Mesenchymal stem cell (in vitro differentiated cells and primary cell): ENCODE measurements at regions not wholly inside any gene's neighbourhood (a gene's known extent, or its start where the extent isn't known, plus 50 kb on each side); places are given as distances from the start of the nearest gene placed in this dataset.

Experiments
- DNase-seq: peaks from one replicate; pipeline ENCODE4 v3.0.0-alpha.2; 2013
- H2AFZ ChIP-seq: one replicate; pipeline ENCODE4 v1.6.1; 2013; ENCODE audit warnings: low read depth, mild to moderate bottlenecking, control low read depth, inconsistent platforms, low read length, moderate library complexity
- H2AK5ac ChIP-seq: 2 replicates; pipeline ENCODE4 v1.6.1; 2013; ENCODE audit warnings: low read length, moderate library complexity, mild to moderate bottlenecking, inconsistent platforms; ENCODE audit not compliant: severe bottlenecking
- H2BK120ac ChIP-seq: one replicate; pipeline ENCODE4 v1.6.1; 2013; ENCODE audit warnings: low read depth, mild to moderate bottlenecking, inconsistent platforms, low read length, moderate library complexity
- H2BK12ac ChIP-seq, 2 experiments: one replicate each; pipeline ENCODE4 v1.6.1; 2013; ENCODE audit warnings: inconsistent platforms in 2 of 2, low read length in 2 of 2, mild to moderate bottlenecking in 2 of 2, moderate library complexity in 2 of 2, control low read depth in 1 of 2
- H2BK15ac ChIP-seq: one replicate; pipeline ENCODE4 v1.6.1; 2013; ENCODE audit warnings: mild to moderate bottlenecking, low read depth, inconsistent platforms; ENCODE audit not compliant: poor library complexity, severe bottlenecking
- H2BK5ac ChIP-seq: 2 replicates; pipeline ENCODE4 v1.6.1; 2013; ENCODE audit warnings: low read depth, mild to moderate bottlenecking, low read length, control low read depth, inconsistent platforms; ENCODE audit not compliant: poor library complexity, severe bottlenecking
- H3K14ac ChIP-seq, 2 experiments: one replicate each; pipeline ENCODE4 v1.6.1; 2013; ENCODE audit warnings: inconsistent platforms in 2 of 2, low read length in 2 of 2, control low read depth in 1 of 2, mild to moderate bottlenecking in 1 of 2, moderate library complexity in 1 of 2
- H3K18ac ChIP-seq, 2 experiments: one replicate each; pipeline ENCODE4 v1.6.1; 2013; ENCODE audit warnings: inconsistent platforms in 2 of 2, low read length in 2 of 2, control low read depth in 1 of 2, low read depth in 1 of 2, mild to moderate bottlenecking in 1 of 2
- H3K23ac ChIP-seq, 2 experiments: one replicate each; pipeline ENCODE4 v1.6.1; 2013; ENCODE audit warnings: inconsistent platforms in 2 of 2, low read length in 2 of 2, mild to moderate bottlenecking in 2 of 2, moderate library complexity in 2 of 2, control low read depth in 1 of 2
- H3K27ac ChIP-seq: 2 replicates; pipeline ENCODE4 v1.5.1; 2013; ENCODE audit warnings: mild to moderate bottlenecking, moderate library complexity, low read length, control low read depth, inconsistent platforms; ENCODE audit not compliant: poor library complexity, severe bottlenecking
- H3K27me3 ChIP-seq, 2 experiments: 2 replicates each; pipeline versions ENCODE4 v1.6.1 to v1.7.0; 2013; ENCODE audit warnings: low read length in 2 of 2, mild to moderate bottlenecking in 2 of 2, moderate library complexity in 2 of 2, control low read depth in 1 of 2, inconsistent platforms in 1 of 2; ENCODE audit not compliant: control insufficient read depth in 1 of 2, insufficient read depth in 1 of 2
- H3K36me3 ChIP-seq, 2 experiments: 2 replicates each; pipeline versions ENCODE4 v1.6.1 to v1.7.0; 2013; ENCODE audit warnings: low read length in 2 of 2, control low read depth in 1 of 2, inconsistent platforms in 1 of 2, low read depth in 1 of 2, mild to moderate bottlenecking in 1 of 2; ENCODE audit not compliant: insufficient read depth in 2 of 2, control insufficient read depth in 1 of 2
- H3K4ac ChIP-seq, 2 experiments: one replicate each; pipeline ENCODE4 v1.6.1; 2013; ENCODE audit warnings: inconsistent platforms in 2 of 2, low read length in 2 of 2, mild to moderate bottlenecking in 2 of 2, moderate library complexity in 2 of 2, control low read depth in 1 of 2, low read depth in 1 of 2
- H3K4me1 ChIP-seq: 2 replicates; pipeline ENCODE4 v1.6.1; 2013; ENCODE audit warnings: low read depth, low read length, control low read depth; ENCODE audit not compliant: control insufficient read depth, insufficient read depth
- H3K4me2 ChIP-seq: 2 replicates; pipeline ENCODE4 v1.6.1; 2013; ENCODE audit warnings: low read length, mild to moderate bottlenecking, inconsistent platforms; ENCODE audit not compliant: poor library complexity, severe bottlenecking
- H3K4me3 ChIP-seq, 2 experiments: 2 replicates each; pipeline versions ENCODE4 v1.5.1 to v1.7.0; 2013; ENCODE audit warnings: low read length in 2 of 2, mild to moderate bottlenecking in 2 of 2, control low read depth in 1 of 2, low read depth in 1 of 2; ENCODE audit not compliant: insufficient read depth in 1 of 2
- H3K79me1 ChIP-seq: replicated peaks from 2 replicates; pipeline ENCODE4 v1.6.1; 2013; ENCODE audit warnings: mild to moderate bottlenecking, control low read depth, low read length, inconsistent platforms; ENCODE audit not compliant: poor library complexity, severe bottlenecking
- H3K9ac ChIP-seq: 2 replicates; pipeline ENCODE4 v1.7.0; 2013; ENCODE audit warnings: mild to moderate bottlenecking, low read length, moderate library complexity
- H3K9me3 ChIP-seq: 2 replicates; pipeline ENCODE4 v1.7.0; 2013; ENCODE audit warnings: mild to moderate bottlenecking, low read length; ENCODE audit not compliant: control insufficient read depth
- H4K8ac ChIP-seq: one replicate; pipeline ENCODE4 v1.6.1; 2013; ENCODE audit warnings: inconsistent platforms, mild to moderate bottlenecking, low read length, moderate library complexity
- H4K91ac ChIP-seq: one replicate; pipeline ENCODE4 v1.6.1; 2013; ENCODE audit warnings: mild to moderate bottlenecking, low read length, inconsistent platforms
- WGBS: methylation state at CpG from one replicate; pipeline ENCODE4 v1.1.7; 2013; ENCODE audit warnings: mixed read lengths; 5-methylcytosine and 5-hydroxymethylcytosine counted together

GRCh38 chr16:13426736-13427135 is 493.2 kb upstream of the ERCC4 start:
- Histone ChIP-seq H3K9me3 (peaks cover 5% of the 10 kb centered on the region), H2BK12ac (no peak overlapping the region), H4K91ac (no peak overlapping the region), H3K23ac (no peak overlapping the region), H4K8ac (no peak overlapping the region), H3K27ac (no peak overlapping the region), H2BK120ac (no peak overlapping the region), H2BK5ac (no peak overlapping the region), H3K4me1 (peaks cover 8% of the 10 kb centered on the region), H3K27me3 (no peaks in the 10 kb centered on the region), H3K9ac (no peak overlapping the region), H3K4me3 (no peak overlapping the region), H3K4ac (no peak overlapping the region), H2AFZ (no peak overlapping the region), H3K36me3 (no peaks in the 10 kb centered on the region), H3K18ac (no peak overlapping the region), H3K4me2 (no peak overlapping the region), H3K14ac (no peak overlapping the region), H2AK5ac (no peak overlapping the region), H2BK15ac (no peak overlapping the region), H3K79me1 (no peaks in the 10 kb centered on the region)
- DNase-seq: no peak
- 90% methylated on average over 4 of the region's 4 CpGs for WGBS

DNA sequence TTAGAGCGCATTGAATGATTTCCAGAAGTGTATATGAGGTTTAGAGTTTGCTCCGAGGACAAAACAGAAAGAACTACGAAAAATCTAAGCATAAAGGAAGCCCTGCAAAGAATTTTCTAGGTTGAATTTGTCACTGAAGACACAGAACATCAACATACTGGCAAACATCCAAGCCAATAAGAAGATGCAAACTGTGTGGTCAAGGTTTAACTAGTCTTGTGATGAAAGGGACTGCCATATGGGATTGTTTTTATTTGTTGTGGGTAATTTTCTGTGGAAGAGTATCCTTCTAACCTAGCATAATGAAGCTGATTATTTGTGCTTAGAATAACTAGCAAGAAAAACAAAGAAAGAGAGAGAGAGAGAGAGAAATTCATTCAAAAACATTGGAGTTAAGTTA is 492.0 kb upstream of the ERCC4 start:
- H3K4ac ChIP-seq: no peak overlapping the region

DNA sequence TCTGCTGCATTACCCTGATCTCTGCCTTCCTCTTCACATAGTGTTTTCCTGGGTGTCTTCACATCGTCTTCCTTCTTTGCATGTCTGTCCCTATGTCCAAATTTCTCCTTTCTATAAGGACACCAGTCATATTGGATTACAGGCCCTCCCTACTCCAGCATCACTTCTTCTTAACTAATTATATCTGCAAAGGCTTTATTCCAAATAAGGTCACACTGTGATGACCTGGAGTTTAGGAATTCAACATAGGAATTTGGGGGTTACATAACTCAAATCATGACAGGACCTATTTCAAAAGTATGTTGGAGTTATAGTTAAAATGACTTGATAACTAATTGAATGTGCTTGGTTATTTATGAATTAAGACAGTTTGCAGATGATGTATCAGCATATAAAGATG is 490.5 kb upstream of the ERCC4 start:
- H3K4me2 ChIP-seq: no peak overlapping the region
- H2BK15ac ChIP-seq: no peak overlapping the region
- H3K23ac ChIP-seq: no peak overlapping the region
- peaks cover 3% of the 10 kb centered on the region for H3K9me3 ChIP-seq
- H3K27ac ChIP-seq: peak overlapping the region; percentile 48
- H3K18ac ChIP-seq: no peak overlapping the region
- peaks cover 3% of the 10 kb centered on the region for H3K4me1 ChIP-seq
- H2AK5ac ChIP-seq: no peak overlapping the region
- no peak overlapping the region for H4K8ac ChIP-seq
- H2AFZ ChIP-seq: no peak overlapping the region
- no peak overlapping the region for H3K9ac ChIP-seq
- H3K4me3 ChIP-seq: no peak overlapping the region
- no peak overlapping the region for H2BK120ac ChIP-seq
- DNase-seq: no peak
- no peak overlapping the region for H4K91ac ChIP-seq
- no peak overlapping the region for H3K4ac ChIP-seq
- H3K14ac ChIP-seq: no peak overlapping the region
- peak overlapping the region; percentile 66 for H2BK5ac ChIP-seq
- no peak overlapping the region for H2BK12ac ChIP-seq
- no peaks in the 10 kb centered on the region for H3K27me3 ChIP-seq
- H3K36me3 ChIP-seq: no peaks in the 10 kb centered on the region
- no peaks in the 10 kb centered on the region for H3K79me1 ChIP-seq
- 65% methylated on average over 1 of the region's 1 CpG for WGBS

More for the DNA sequence above, 492.0 kb upstream of the ERCC4 start:
- no peaks in the 10 kb centered on the region for H3K27me3 ChIP-seq
- no peak overlapping the region for H2BK12ac ChIP-seq
- no peak overlapping the region for H3K18ac ChIP-seq
- H2BK15ac ChIP-seq: no peak overlapping the region
- H3K4me1 ChIP-seq: peaks cover 3% of the 10 kb centered on the region
- no peak overlapping the region for H3K4me3 ChIP-seq
- H3K27ac ChIP-seq: no peak overlapping the region
- peaks cover 5% of the 10 kb centered on the region for H3K9me3 ChIP-seq
- H3K23ac ChIP-seq: no peak overlapping the region
- no peak overlapping the region for H2BK5ac ChIP-seq
- 67% methylated on average over 1 of the region's 3 CpGs for WGBS
- no peak overlapping the region for H2AFZ ChIP-seq
- H4K91ac ChIP-seq: no peak overlapping the region
- H3K4me2 ChIP-seq: no peak overlapping the region
- H3K9ac ChIP-seq: no peak overlapping the region
- no peaks in the 10 kb centered on the region for H3K36me3 ChIP-seq
- H3K79me1 ChIP-seq: no peaks in the 10 kb centered on the region
- no peak for DNase-seq
- no peak overlapping the region for H2AK5ac ChIP-seq
- H3K14ac ChIP-seq: no peak overlapping the region
- no peak overlapping the region for H4K8ac ChIP-seq
- no peak overlapping the region for H2BK120ac ChIP-seq

GRCh38 chr16:13435415-13435814 is 484.5 kb upstream of the ERCC4 start:
- no peaks in the 10 kb centered on the region for H3K27me3 ChIP-seq
- no peak overlapping the region for H2BK12ac ChIP-seq
- H3K4me2 ChIP-seq: no peak overlapping the region
- no peaks in the 10 kb centered on the region for H3K79me1 ChIP-seq
- H3K4me3 ChIP-seq: no peak overlapping the region
- H3K23ac ChIP-seq: no peak overlapping the region
- no peak overlapping the region for H3K18ac ChIP-seq
- H3K9ac ChIP-seq: no peak overlapping the region
- H3K9me3 ChIP-seq: no peaks in the 10 kb centered on the region
- no peak for DNase-seq
- no peak overlapping the region for H4K8ac ChIP-seq
- no peak overlapping the region for H3K4ac ChIP-seq
- no peak overlapping the region for H2BK120ac ChIP-seq
- H3K27ac ChIP-seq: peak overlapping the region; percentile 7
- peak overlapping the region; percentile 92 for H2AK5ac ChIP-seq
- H3K36me3 ChIP-seq: no peaks in the 10 kb centered on the region
- 88% methylated on average over 1 of the region's 1 CpG for WGBS
- H4K91ac ChIP-seq: no peak overlapping the region
- H2AFZ ChIP-seq: no peak overlapping the region
- H3K4me1 ChIP-seq: peaks cover 10% of the 10 kb centered on the region
- no peak overlapping the region for H2BK15ac ChIP-seq
- H2BK5ac ChIP-seq: no peak overlapping the region
- H3K14ac ChIP-seq: no peak overlapping the region
